ENCODE measurements at regions not wholly inside any gene's neighbourhood (a gene's known extent, or its start where the extent isn't known, plus 50 kb on each side); places are given as distances from the start of the nearest gene placed in this dataset.

- TF ChIP-seq, protein P1, sequence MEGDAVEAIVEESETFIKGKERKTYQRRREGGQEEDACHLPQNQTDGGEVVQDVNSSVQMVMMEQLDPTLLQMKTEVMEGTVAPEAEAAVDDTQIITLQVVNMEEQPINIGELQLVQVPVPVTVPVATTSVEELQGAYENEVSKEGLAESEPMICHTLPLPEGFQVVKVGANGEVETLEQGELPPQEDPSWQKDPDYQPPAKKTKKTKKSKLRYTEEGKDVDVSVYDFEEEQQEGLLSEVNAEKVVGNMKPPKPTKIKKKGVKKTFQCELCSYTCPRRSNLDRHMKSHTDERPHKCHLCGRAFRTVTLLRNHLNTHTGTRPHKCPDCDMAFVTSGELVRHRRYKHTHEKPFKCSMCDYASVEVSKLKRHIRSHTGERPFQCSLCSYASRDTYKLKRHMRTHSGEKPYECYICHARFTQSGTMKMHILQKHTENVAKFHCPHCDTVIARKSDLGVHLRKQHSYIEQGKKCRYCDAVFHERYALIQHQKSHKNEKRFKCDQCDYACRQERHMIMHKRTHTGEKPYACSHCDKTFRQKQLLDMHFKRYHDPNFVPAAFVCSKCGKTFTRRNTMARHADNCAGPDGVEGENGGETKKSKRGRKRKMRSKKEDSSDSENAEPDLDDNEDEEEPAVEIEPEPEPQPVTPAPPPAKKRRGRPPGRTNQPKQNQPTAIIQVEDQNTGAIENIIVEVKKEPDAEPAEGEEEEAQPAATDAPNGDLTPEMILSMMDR (IDR thresholded peaks at IDR 0.05) = no peak
- TF ChIP-seq EP300 (IDR thresholded peaks at IDR 0.05) (no peak), POLR2A (IDR thresholded peaks at IDR 0.05) (no peak)
These were observed 1166.3 kb upstream of the PCDH7 start for GRCh38 chr4:29553846-29554245.

Data from tibial nerve (tissue), 4 donors.